Ishikawa (cell line): ENCODE measurements at regions not wholly inside any gene's neighbourhood (a gene's known extent, or its start where the extent isn't known, plus 50 kb on each side); places are given as distances from the start of the nearest gene placed in this dataset.
A peak's percentile ranks its signal among the peaks of the same experiment; 100 is the strongest.

Experiments used
- CEBPB ChIP-seq: IDR thresholded peaks from 2 replicates; pipeline ENCODE4 v1.6.1; 2012
- CREB1 ChIP-seq: IDR thresholded peaks from 2 replicates; pipeline ENCODE4 v1.6.1; 2012; ENCODE audit warnings: low read depth
- EP300 ChIP-seq: IDR thresholded peaks from 2 replicates; pipeline ENCODE4 v1.6.1; 2012; ENCODE audit warnings: borderline replicate concordance
- FOXM1 ChIP-seq: IDR thresholded peaks from 2 replicates; pipeline ENCODE4 v1.6.1; 2012; ENCODE audit warnings: low read depth, borderline replicate concordance
- MAX ChIP-seq: IDR thresholded peaks from 2 replicates; pipeline ENCODE4 v1.6.1; 2012
- NFIC ChIP-seq: IDR thresholded peaks from 2 replicates; pipeline ENCODE4 v1.6.1; 2012
- RAD21 ChIP-seq: IDR thresholded peaks from 2 replicates; pipeline ENCODE4 v1.6.1; 2012; ENCODE audit warnings: low read depth
- REST ChIP-seq: IDR thresholded peaks from 2 replicates; pipeline ENCODE4 v1.6.1; 2012; ENCODE audit warnings: low read depth, mild to moderate bottlenecking
- TAF1 ChIP-seq: IDR thresholded peaks from 2 replicates; pipeline ENCODE4 v1.6.1; 2012; ENCODE audit warnings: low read depth, mild to moderate bottlenecking
- TCF12 ChIP-seq: IDR thresholded peaks from 2 replicates; pipeline ENCODE4 v1.6.1; 2012; ENCODE audit warnings: low read depth
- TEAD4 ChIP-seq: IDR thresholded peaks from 2 replicates; pipeline ENCODE4 v1.6.1; 2012
- USF1 ChIP-seq: IDR thresholded peaks from 2 replicates; pipeline ENCODE4 v1.6.1; 2012
- YY1 ChIP-seq: IDR thresholded peaks from 2 replicates; pipeline ENCODE4 v1.6.1; 2012; ENCODE audit warnings: low read depth

- TF ChIP-seq EP300 (no peak), TAF1 (no peak), CREB1 (no peak), REST (no peak), NFIC (no peak), FOXM1 (peak; percentile 20; the same call in 1 of the 2 replicates), YY1 (no peak), RAD21 (no peak), TEAD4 (no peak), CEBPB (no peak), USF1 (no peak), MAX (no peak), TCF12 (no peak)
Observed at GRCh38 chr17:77037943-77038342, 102.8 kb upstream of the SEC14L1 start.
